ENCODE measurements at regions not wholly inside any gene's neighbourhood (a gene's known extent, or its start where the extent isn't known, plus 50 kb on each side); places are given as distances from the start of the nearest gene placed in this dataset.

GRCh38 chr17:77353684-77354419 is 213.1 kb downstream of the SEC14L1 start:
- in situ Hi-C loops (cut with HindIII; ENCODE audit: low sequenced_read_pairs): no loop called here
- no peak for DNase-seq (ENCODE audit: low spot score)

- in situ Hi-C loops (cut with HindIII; ENCODE audit: low sequenced_read_pairs): no loop called here
- DNase-seq (ENCODE audit: low spot score): no peak
Observed at GRCh38 chr17:77354420-77354669, 213.6 kb downstream of the SEC14L1 start.

GRCh38 chr17:77354670-77355455 is 214.1 kb downstream of the SEC14L1 start:
- in situ Hi-C loops (cut with HindIII; ENCODE audit: low sequenced_read_pairs): no loop called here
- DNase-seq (ENCODE audit: low spot score): no peak

GRCh38 chr17:77356109-77356689 is 215.4 kb downstream of the SEC14L1 start:
- DNase-seq (ENCODE audit: low spot score): peak; percentile 57

GRCh38 chr17:77356690-77357201 is 216.0 kb downstream of the SEC14L1 start:
- no peak for DNase-seq (ENCODE audit: low spot score)
- in situ Hi-C loops (cut with HindIII; ENCODE audit: low sequenced_read_pairs): no loop called here

More at GRCh38 chr17:77356109-77356689, 215.4 kb downstream of the SEC14L1 start:
- in situ Hi-C loops (cut with HindIII; ENCODE audit: low sequenced_read_pairs): no loop called here

- in situ Hi-C loops (cut with HindIII; ENCODE audit: low sequenced_read_pairs): no loop called here
- no peak for DNase-seq (ENCODE audit: low spot score)
Observed at GRCh38 chr17:77358801-77359200, 218.0 kb downstream of the SEC14L1 start.

- in situ Hi-C loops (cut with HindIII; ENCODE audit: low sequenced_read_pairs): no loop called here
- no peak for DNase-seq (ENCODE audit: low spot score)
Observed at GRCh38 chr17:77359236-77359635, 218.5 kb downstream of the SEC14L1 start.

GRCh38 chr17:77361986-77362620 is 221.3 kb downstream of the SEC14L1 start:
- no peak for DNase-seq (ENCODE audit: low spot score)
- in situ Hi-C loops (cut with HindIII; ENCODE audit: low sequenced_read_pairs): no loop called here

GRCh38 chr17:77363821-77364361 is 223.1 kb downstream of the SEC14L1 start:
- in situ Hi-C loops (cut with HindIII; ENCODE audit: low sequenced_read_pairs): no loop called here
- peak; percentile 71 for DNase-seq (ENCODE audit: low spot score)

GRCh38 chr17:77364381-77364911 is 223.7 kb downstream of the SEC14L1 start:
- peak; percentile 54 for DNase-seq (ENCODE audit: low spot score)
- in situ Hi-C loops (cut with HindIII; ENCODE audit: low sequenced_read_pairs): no loop called here

- in situ Hi-C loops (cut with HindIII; ENCODE audit: low sequenced_read_pairs): no loop called here
- no peak for DNase-seq (ENCODE audit: low spot score)
Observed at GRCh38 chr17:77364941-77365583, 224.3 kb downstream of the SEC14L1 start.

- in situ Hi-C loops (cut with HindIII; ENCODE audit: low sequenced_read_pairs): no loop called here
- DNase-seq (ENCODE audit: low spot score): peak; percentile 52
Observed at GRCh38 chr17:77365584-77366186, 224.9 kb downstream of the SEC14L1 start.

GRCh38 chr17:77366206-77366557 is 225.4 kb downstream of the SEC14L1 start:
- in situ Hi-C loops (cut with HindIII; ENCODE audit: low sequenced_read_pairs): no loop called here
- DNase-seq (ENCODE audit: low spot score): peak; percentile 47

- in situ Hi-C loops (cut with HindIII; ENCODE audit: low sequenced_read_pairs): no loop called here
- peak; percentile 72 for DNase-seq (ENCODE audit: low spot score)
Observed at GRCh38 chr17:77366558-77367245, 225.9 kb downstream of the SEC14L1 start.

- DNase-seq (ENCODE audit: low spot score): no peak
- in situ Hi-C loops (cut with HindIII; ENCODE audit: low sequenced_read_pairs): no loop called here
Observed at GRCh38 chr17:77369544-77369971, 228.8 kb downstream of the SEC14L1 start.

GRCh38 chr17:77370586-77370985 is 229.8 kb downstream of the SEC14L1 start:
- in situ Hi-C loops (cut with HindIII; ENCODE audit: low sequenced_read_pairs): no loop called here
- DNase-seq (ENCODE audit: low spot score): no peak

GRCh38 chr17:77371117-77371887 is 230.5 kb downstream of the SEC14L1 start:
- in situ Hi-C loops (cut with HindIII; ENCODE audit: low sequenced_read_pairs): no loop called here

More at GRCh38 chr17:77371117-77371887, 230.5 kb downstream of the SEC14L1 start:
- DNase-seq (ENCODE audit: low spot score): no peak

Measured in G401 (cell line).